Astrocyte (in vitro differentiated cells and primary cell): ENCODE measurements at regions not wholly inside any gene's neighbourhood (a gene's known extent, or its start where the extent isn't known, plus 50 kb on each side); places are given as distances from the start of the nearest gene placed in this dataset.

Experiments
- DNase-seq: peaks from one replicate; pipeline ENCODE4 v3.0.0-alpha.2; 2010; ENCODE audit warnings: low read depth
- FAIRE-seq: peaks from 2 replicates; lab custom pipeline; 2011; peaks lifted over from hg19 to GRCh38; lab: Jason Lieb, UNC
- H2AFZ ChIP-seq: 2 replicates; pipeline ENCODE4 v1.6.0; 2012; ENCODE audit warnings: low read depth, low read length, inconsistent platforms
- H3K27ac ChIP-seq: 2 replicates; pipeline ENCODE4 v1.5.1; 2011; ENCODE audit warnings: low read depth, low read length, inconsistent platforms
- H3K27me3 ChIP-seq: 2 replicates; pipeline ENCODE4 v1.6.0; 2011; ENCODE audit warnings: low read length, inconsistent platforms; ENCODE audit not compliant: insufficient read depth
- H3K36me3 ChIP-seq: 2 replicates; pipeline ENCODE4 v1.5.1; 2011; ENCODE audit warnings: low read length, inconsistent platforms; ENCODE audit not compliant: insufficient read depth
- H3K4me1 ChIP-seq: 2 replicates; pipeline ENCODE4 v1.5.1; 2011; ENCODE audit warnings: low read length, inconsistent platforms; ENCODE audit not compliant: insufficient read depth
- H3K4me2 ChIP-seq: 2 replicates; pipeline ENCODE4 v1.6.0; 2012; ENCODE audit warnings: low read length, inconsistent platforms
- H3K4me3 ChIP-seq: 2 replicates; pipeline ENCODE4 v1.5.1; 2011; ENCODE audit warnings: low read depth, mild to moderate bottlenecking, low read length, inconsistent platforms; ENCODE audit not compliant: insufficient read depth
- H3K79me2 ChIP-seq: 2 replicates; pipeline ENCODE4 v1.6.0; 2012; ENCODE audit warnings: mild to moderate bottlenecking, low read length, inconsistent platforms; ENCODE audit not compliant: insufficient read depth
- H3K9ac ChIP-seq: 2 replicates; pipeline ENCODE4 v1.6.0; 2012; ENCODE audit warnings: mild to moderate bottlenecking, low read length, inconsistent platforms
- H3K9me3 ChIP-seq: 2 replicates; pipeline ENCODE4 v1.5.1; 2012; ENCODE audit warnings: low read depth, mild to moderate bottlenecking, low read length, inconsistent platforms; ENCODE audit not compliant: insufficient read depth
- H4K20me1 ChIP-seq: 2 replicates; pipeline ENCODE4 v1.6.0; 2012; ENCODE audit warnings: low read length, inconsistent platforms; ENCODE audit not compliant: insufficient read depth
- H3K27ac Mint-ChIP-seq: one replicate; pipeline ENCODE4 v1.8.0; 2021; ENCODE audit warnings: mild to moderate bottlenecking, mixed read lengths; ENCODE audit not compliant: unreplicated experiment
- H3K27me3 Mint-ChIP-seq: one replicate; pipeline ENCODE4 v1.8.0; 2021; ENCODE audit warnings: low read depth, mixed read lengths; ENCODE audit not compliant: unreplicated experiment
- H3K36me3 Mint-ChIP-seq: one replicate; pipeline ENCODE4 v1.8.0; 2021; ENCODE audit warnings: low read depth, mixed read lengths; ENCODE audit not compliant: unreplicated experiment
- H3K4me1 Mint-ChIP-seq: one replicate; pipeline ENCODE4 v1.8.0; 2021; ENCODE audit warnings: low read depth, mixed read lengths; ENCODE audit not compliant: unreplicated experiment
- H3K4me3 Mint-ChIP-seq: one replicate; pipeline ENCODE4 v1.8.0; 2021; ENCODE audit warnings: mild to moderate bottlenecking, moderate library complexity, mixed read lengths; ENCODE audit not compliant: unreplicated experiment
- H3K9me3 Mint-ChIP-seq: one replicate; pipeline ENCODE4 v1.8.0; 2021; ENCODE audit warnings: mild to moderate bottlenecking, mixed read lengths; ENCODE audit not compliant: unreplicated experiment
- EZH2 ChIP-seq: IDR thresholded peaks from 2 replicates; pipeline ENCODE4 v1.6.1; 2012; ENCODE audit warnings: mild to moderate bottlenecking, low read length, inconsistent platforms; ENCODE audit not compliant: insufficient read depth
- TF ChIP-seq, protein P1 (sequence below): IDR thresholded peaks from 2 replicates; pipeline ENCODE4 v1.5.1; 2011; ENCODE audit warnings: low read depth, mild to moderate bottlenecking, inconsistent platforms, low read length, moderate library complexity; ENCODE audit not compliant: insufficient read depth

DNA sequence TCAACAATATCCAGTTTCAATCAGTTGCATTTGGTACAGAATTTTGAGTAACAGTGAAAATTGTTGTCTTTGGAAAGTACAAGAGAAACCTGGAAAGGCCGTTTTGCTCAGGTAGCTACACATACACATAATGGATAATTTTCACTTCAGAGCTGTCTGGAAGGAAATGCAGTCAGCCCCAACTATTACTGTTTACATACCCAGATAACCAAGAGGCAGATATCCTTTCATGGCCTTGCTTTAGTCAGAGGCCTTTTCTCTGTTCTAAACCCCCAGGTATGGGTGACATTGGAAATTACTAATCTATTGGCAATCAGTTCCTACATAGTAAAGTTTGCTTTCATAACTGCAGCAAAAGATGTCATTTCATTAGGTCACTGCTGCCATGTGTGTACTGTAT, 244.9 kb upstream of the EMCN start:
- TF ChIP-seq EZH2 = no peak
- TF ChIP-seq, protein P1, sequence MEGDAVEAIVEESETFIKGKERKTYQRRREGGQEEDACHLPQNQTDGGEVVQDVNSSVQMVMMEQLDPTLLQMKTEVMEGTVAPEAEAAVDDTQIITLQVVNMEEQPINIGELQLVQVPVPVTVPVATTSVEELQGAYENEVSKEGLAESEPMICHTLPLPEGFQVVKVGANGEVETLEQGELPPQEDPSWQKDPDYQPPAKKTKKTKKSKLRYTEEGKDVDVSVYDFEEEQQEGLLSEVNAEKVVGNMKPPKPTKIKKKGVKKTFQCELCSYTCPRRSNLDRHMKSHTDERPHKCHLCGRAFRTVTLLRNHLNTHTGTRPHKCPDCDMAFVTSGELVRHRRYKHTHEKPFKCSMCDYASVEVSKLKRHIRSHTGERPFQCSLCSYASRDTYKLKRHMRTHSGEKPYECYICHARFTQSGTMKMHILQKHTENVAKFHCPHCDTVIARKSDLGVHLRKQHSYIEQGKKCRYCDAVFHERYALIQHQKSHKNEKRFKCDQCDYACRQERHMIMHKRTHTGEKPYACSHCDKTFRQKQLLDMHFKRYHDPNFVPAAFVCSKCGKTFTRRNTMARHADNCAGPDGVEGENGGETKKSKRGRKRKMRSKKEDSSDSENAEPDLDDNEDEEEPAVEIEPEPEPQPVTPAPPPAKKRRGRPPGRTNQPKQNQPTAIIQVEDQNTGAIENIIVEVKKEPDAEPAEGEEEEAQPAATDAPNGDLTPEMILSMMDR = no peak
- Histone ChIP-seq H3K4me3 (no peak overlapping the region), H3K4me2 (no peak overlapping the region), H3K27ac (no peak overlapping the region), H3K36me3 (no peaks in the 10 kb centered on the region), H3K9ac (no peak overlapping the region), H2AFZ (no peak overlapping the region), H3K27me3 (no peaks in the 10 kb centered on the region), H4K20me1 (no peaks in the 10 kb centered on the region), H3K9me3 (no peaks in the 10 kb centered on the region), H3K4me1 (no peaks in the 10 kb centered on the region), H3K79me2 (no peaks in the 10 kb centered on the region)
- H3K4me1 Mint-ChIP-seq = no peaks in the 10 kb centered on the region
- H3K27me3 Mint-ChIP-seq = no peaks in the 10 kb centered on the region
- DNase-seq (no peak), FAIRE-seq (no peak)
- no peak overlapping the region for H3K27ac Mint-ChIP-seq
- H3K9me3 Mint-ChIP-seq = peaks cover 11% of the 10 kb centered on the region
- no peaks in the 10 kb centered on the region for H3K36me3 Mint-ChIP-seq
- H3K4me3 Mint-ChIP-seq = no peak overlapping the region

DNA sequence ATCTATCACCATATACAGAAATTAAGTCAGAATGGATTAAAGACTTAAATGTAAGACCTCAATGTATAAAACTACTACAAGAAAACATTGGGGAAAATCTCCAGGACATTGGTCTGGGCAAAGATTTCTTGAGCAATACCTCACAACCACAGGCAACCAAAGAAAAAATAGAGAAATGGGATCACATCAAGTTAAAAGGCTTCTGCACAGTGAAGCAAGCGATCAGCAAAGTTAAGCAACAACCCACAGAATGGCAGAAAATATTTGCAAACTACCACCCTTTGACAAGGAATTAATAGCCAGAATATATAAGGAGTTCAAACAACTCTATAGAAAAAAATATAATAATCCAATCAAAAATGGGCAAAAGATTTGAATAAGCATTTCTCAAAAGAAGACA, 236.9 kb upstream of the EMCN start:
- FAIRE-seq = no peak
- Histone ChIP-seq H3K79me2 (no peaks in the 10 kb centered on the region), H3K36me3 (no peaks in the 10 kb centered on the region), H3K4me3 (no peak overlapping the region), H3K9ac (no peak overlapping the region), H3K27ac (no peak overlapping the region), H4K20me1 (no peaks in the 10 kb centered on the region), H3K4me1 (no peaks in the 10 kb centered on the region), H3K4me2 (no peak overlapping the region), H3K27me3 (no peaks in the 10 kb centered on the region), H2AFZ (no peak overlapping the region), H3K9me3 (no peaks in the 10 kb centered on the region)
- no peaks in the 10 kb centered on the region for H3K4me1 Mint-ChIP-seq
- H3K9me3 Mint-ChIP-seq = peaks cover 6% of the 10 kb centered on the region
- no peaks in the 10 kb centered on the region for H3K36me3 Mint-ChIP-seq
- no peak overlapping the region for H3K4me3 Mint-ChIP-seq
- TF ChIP-seq, protein P1 = no peak
- TF ChIP-seq EZH2 = no peak
- H3K27ac Mint-ChIP-seq = no peak overlapping the region
- no peaks in the 10 kb centered on the region for H3K27me3 Mint-ChIP-seq
- no peak for DNase-seq

DNA sequence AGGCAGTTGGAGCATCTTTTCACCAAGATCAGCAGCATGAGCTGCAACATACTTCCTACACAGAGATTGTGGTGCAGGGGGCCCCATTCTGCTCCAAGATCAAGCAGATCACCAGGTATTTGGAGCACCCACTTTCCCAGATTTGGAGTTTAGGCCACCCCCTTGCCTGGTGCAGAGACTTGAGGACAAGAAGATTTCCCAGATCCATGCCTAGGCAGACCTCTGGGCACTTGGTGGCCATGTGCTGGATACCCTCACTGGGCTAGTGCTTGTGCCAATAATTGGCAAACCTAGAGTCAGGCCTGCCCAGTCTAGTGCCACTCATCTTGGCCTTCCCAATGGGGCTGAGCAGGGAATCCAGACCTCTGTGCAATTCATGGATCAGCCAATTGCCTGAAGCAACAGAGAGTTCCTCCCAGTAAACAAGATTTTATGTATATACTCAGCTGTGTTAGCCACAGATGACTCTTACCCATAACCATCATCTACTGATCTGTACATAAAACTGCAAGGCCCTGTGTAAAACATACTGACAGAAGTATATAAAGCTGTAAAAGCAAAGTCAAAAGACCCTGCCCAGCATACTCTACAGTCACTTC, 228.4 kb upstream of the EMCN start:
- no peak overlapping the region for H3K27ac Mint-ChIP-seq
- FAIRE-seq = no peak
- H3K4me3 Mint-ChIP-seq = no peak overlapping the region
- DNase-seq = no peak
- Histone ChIP-seq H3K79me2 (no peaks in the 10 kb centered on the region), H3K4me2 (no peak overlapping the region), H3K27ac (no peak overlapping the region), H4K20me1 (no peaks in the 10 kb centered on the region), H3K36me3 (no peaks in the 10 kb centered on the region), H3K27me3 (no peaks in the 10 kb centered on the region), H3K9ac (no peak overlapping the region), H3K4me1 (no peaks in the 10 kb centered on the region), H3K9me3 (no peaks in the 10 kb centered on the region), H2AFZ (no peak overlapping the region), H3K4me3 (no peak overlapping the region)
- TF ChIP-seq EZH2 = no peak
- TF ChIP-seq, protein P1 = no peak
- H3K27me3 Mint-ChIP-seq = no peaks in the 10 kb centered on the region
- H3K36me3 Mint-ChIP-seq = no peaks in the 10 kb centered on the region
- peaks cover 3% of the 10 kb centered on the region for H3K4me1 Mint-ChIP-seq
- peaks cover 3% of the 10 kb centered on the region for H3K9me3 Mint-ChIP-seq
